ENCODE measurements at regions not wholly inside any gene's neighbourhood (a gene's known extent, or its start where the extent isn't known, plus 50 kb on each side); places are given as distances from the start of the nearest gene placed in this dataset.

GRCh38 chr3:162015856-162016255 is 519.2 kb downstream of the OTOL1 start:
- DNase-seq (ENCODE audit: extremely low read depth in 1 of 4, low spot score in 3 of 4) (no peak), FAIRE-seq (no peak), ATAC-seq (no peak)
- Histone ChIP-seq H3K27ac (ENCODE audit: extremely low read depth, low read depth, low read length) (no peak overlapping the region), H3K4me1 (replicated peaks in 1 of 2; ENCODE audit: control insufficient read depth in 2 of 2, insufficient read depth in 2 of 2, low read length in 2 of 2) (no peaks in the 10 kb centered on the region), H3K79me2 (ENCODE audit: control insufficient read depth, insufficient read depth, low read length) (no peaks in the 10 kb centered on the region), H3K4me3 (no peak overlapping the region), H3K9me3 (replicated peaks; ENCODE audit: control insufficient read depth, insufficient read depth, low read depth, low read length) (no peaks in the 10 kb centered on the region; the same call in 1 of the 2 replicates), H2AFZ (ENCODE audit: low read depth, low read length) (no peak overlapping the region), H3K36me3 (ENCODE audit: control insufficient read depth, insufficient read depth, low read length) (no peaks in the 10 kb centered on the region), H3K9me1 (ENCODE audit: control insufficient read depth, insufficient read depth, low read length) (no peaks in the 10 kb centered on the region), H3K27me3 (ENCODE audit: control insufficient read depth in 2 of 2, insufficient read depth in 2 of 2, low read length in 2 of 2) (no peaks in the 10 kb centered on the region), H3K9ac (ENCODE audit: insufficient read depth in 1 of 2, low read depth in 2 of 2, low read length in 2 of 2) (no peak overlapping the region), H4K20me1 (replicated peaks; ENCODE audit: control insufficient read depth, insufficient read depth, low read length) (no peaks in the 10 kb centered on the region), H3K4me2 (ENCODE audit: insufficient read depth, low read length) (no peak overlapping the region)
- ChIA-PET POLR2A (no interaction called here), CTCF (ENCODE audit: low intra/inter-chr PET ratio) (no interaction called here)
- no peak for TF ChIP-seq ZNF24 (IDR thresholded peaks at IDR 0.05)
- no peak for TF ChIP-seq RFX5 (IDR thresholded peaks at IDR 0.05; ENCODE audit: low read depth, low read length)
- TF ChIP-seq, protein P1, sequence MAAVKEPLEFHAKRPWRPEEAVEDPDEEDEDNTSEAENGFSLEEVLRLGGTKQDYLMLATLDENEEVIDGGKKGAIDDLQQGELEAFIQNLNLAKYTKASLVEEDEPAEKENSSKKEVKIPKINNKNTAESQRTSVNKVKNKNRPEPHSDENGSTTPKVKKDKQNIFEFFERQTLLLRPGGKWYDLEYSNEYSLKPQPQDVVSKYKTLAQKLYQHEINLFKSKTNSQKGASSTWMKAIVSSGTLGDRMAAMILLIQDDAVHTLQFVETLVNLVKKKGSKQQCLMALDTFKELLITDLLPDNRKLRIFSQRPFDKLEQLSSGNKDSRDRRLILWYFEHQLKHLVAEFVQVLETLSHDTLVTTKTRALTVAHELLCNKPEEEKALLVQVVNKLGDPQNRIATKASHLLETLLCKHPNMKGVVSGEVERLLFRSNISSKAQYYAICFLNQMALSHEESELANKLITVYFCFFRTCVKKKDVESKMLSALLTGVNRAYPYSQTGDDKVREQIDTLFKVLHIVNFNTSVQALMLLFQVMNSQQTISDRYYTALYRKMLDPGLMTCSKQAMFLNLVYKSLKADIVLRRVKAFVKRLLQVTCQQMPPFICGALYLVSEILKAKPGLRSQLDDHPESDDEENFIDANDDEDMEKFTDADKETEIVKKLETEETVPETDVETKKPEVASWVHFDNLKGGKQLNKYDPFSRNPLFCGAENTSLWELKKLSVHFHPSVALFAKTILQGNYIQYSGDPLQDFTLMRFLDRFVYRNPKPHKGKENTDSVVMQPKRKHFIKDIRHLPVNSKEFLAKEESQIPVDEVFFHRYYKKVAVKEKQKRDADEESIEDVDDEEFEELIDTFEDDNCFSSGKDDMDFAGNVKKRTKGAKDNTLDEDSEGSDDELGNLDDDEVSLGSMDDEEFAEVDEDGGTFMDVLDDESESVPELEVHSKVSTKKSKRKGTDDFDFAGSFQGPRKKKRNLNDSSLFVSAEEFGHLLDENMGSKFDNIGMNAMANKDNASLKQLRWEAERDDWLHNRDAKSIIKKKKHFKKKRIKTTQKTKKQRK (IDR thresholded peaks at IDR 0.05; ENCODE audit: borderline replicate concordance, low read depth, low read length) = no peak
- no peak for TF ChIP-seq ZNF699 (CRISPR knock-in tag; IDR thresholded peaks at IDR 0.05; ENCODE audit: insufficient replicate concordance)
- no peak for TF ChIP-seq CREBBP (IDR thresholded peaks at IDR 0.05; ENCODE audit: low read depth, low read length)
- TF ChIP-seq ZNF586 (CRISPR knock-in tag; conservative IDR thresholded peaks at IDR 0.05) = no peak
- TF ChIP-seq ZNF830 (CRISPR knock-in tag; IDR thresholded peaks at IDR 0.05) = no peak
- TF ChIP-seq ZNF121 (CRISPR knock-in tag; conservative IDR thresholded peaks at IDR 0.05) = no peak
- BruUV-seq (replicated peaks) = no TSS peak
- intact Hi-C loops (cut with micrococcal nuclease) = no loop called here
- in situ Hi-C loops (cut with MboI) = no loop called here
